ENCODE measurements at regions not wholly inside any gene's neighbourhood (a gene's known extent, or its start where the extent isn't known, plus 50 kb on each side); places are given as distances from the start of the nearest gene placed in this dataset.

GRCh38 chr6:84390334-84390733 lies 162.9 kb upstream of the CEP162 start:
- ATAC-seq: no peak
- DNase-seq (ENCODE audit: low spot score): no peak

GRCh38 chr6:84379142-84379541 lies 151.7 kb upstream of the CEP162 start:
- Histone ChIP-seq H3K27me3 (ENCODE audit: control insufficient read depth in 1 of 2, insufficient read depth in 2 of 2, low read length in 2 of 2) (no peaks in the 10 kb centered on the region), H3K79me2 (ENCODE audit: insufficient read depth, low read length) (no peaks in the 10 kb centered on the region), H3K9ac (ENCODE audit: insufficient read depth, low read depth, low read length) (no peak overlapping the region), H3K4me1 (ENCODE audit: insufficient read depth, low read length) (no peaks in the 10 kb centered on the region), H3K36me3 (replicated peaks in 1 of 2; ENCODE audit: control insufficient read depth in 1 of 2, insufficient read depth in 2 of 2, low read length in 2 of 2) (no peaks in the 10 kb centered on the region), H3K9me3 (ENCODE audit: low read length) (peaks cover 20% of the 10 kb centered on the region; the same call in 1 of the 2 replicates), H4K20me1 (ENCODE audit: insufficient read depth, low read length) (no peaks in the 10 kb centered on the region), H2AFZ (ENCODE audit: low read length) (no peak overlapping the region), H3K4me2 (ENCODE audit: low read depth, low read length) (no peak overlapping the region), H3K27ac (ENCODE audit: extremely low read length, insufficient read depth, low read length) (no peak overlapping the region), H3K4me3 (replicated peaks in 1 of 3; ENCODE audit: insufficient read depth in 1 of 3, low read depth in 2 of 3, low read length in 3 of 3) (no peak overlapping the region)
- FAIRE-seq (no peak), ATAC-seq (no peak), DNase-seq (ENCODE audit: low spot score) (no peak)
- in situ Hi-C loops (cut with HindIII; ENCODE audit: extremely low pct_ligation_motif_present, low pct_unique_long_range_greater_than_20kb) (no loop called here), intact Hi-C loops (cut with micrococcal nuclease; ENCODE audit: unreplicated experiment) (no loop called here)
- TF ChIP-seq ZBTB3 (CRISPR knock-in tag; IDR thresholded peaks at IDR 0.05; ENCODE audit: borderline replicate concordance, low read depth): no peak
- no peak for TF ChIP-seq SSRP1 (CRISPR knock-in tag; IDR thresholded peaks at IDR 0.05)
- TF ChIP-seq NR3C1 (CRISPR knock-in tag; IDR thresholded peaks at IDR 0.05): no peak
- CTCF ChIA-PET (ENCODE audit: low intra/inter-chr PET ratio, low total read pairs): no interaction called here
- POLR2A ChIA-PET: no interaction called here
- WGBS (ENCODE audit: low lambda C conversion rate): 28% methylated on average over 3 of the region's 3 CpGs
- BruUV-seq (replicated peaks): no TSS peak

More at GRCh38 chr6:84390334-84390733, 162.9 kb upstream of the CEP162 start:
- no peaks in the 10 kb centered on the region for H3K79me2 ChIP-seq (ENCODE audit: insufficient read depth, low read length)
- H2AFZ ChIP-seq (ENCODE audit: low read length): no peak overlapping the region
- H3K27me3 ChIP-seq (ENCODE audit: control insufficient read depth in 1 of 2, insufficient read depth in 2 of 2, low read length in 2 of 2): no peaks in the 10 kb centered on the region
- H3K27ac ChIP-seq (ENCODE audit: extremely low read length, insufficient read depth, low read length): no peak overlapping the region
- CTCF ChIA-PET (ENCODE audit: low intra/inter-chr PET ratio, low total read pairs): no interaction called here
- no peaks in the 10 kb centered on the region for H3K36me3 ChIP-seq (replicated peaks in 1 of 2; ENCODE audit: control insufficient read depth in 1 of 2, insufficient read depth in 2 of 2, low read length in 2 of 2)
- in situ Hi-C loops (cut with HindIII; ENCODE audit: extremely low pct_ligation_motif_present, low pct_unique_long_range_greater_than_20kb): no loop called here
- H3K9ac ChIP-seq (ENCODE audit: insufficient read depth, low read depth, low read length): no peak overlapping the region
- H4K20me1 ChIP-seq (ENCODE audit: insufficient read depth, low read length): no peaks in the 10 kb centered on the region
- no peak for FAIRE-seq
- no peak overlapping the region for H3K4me3 ChIP-seq (replicated peaks in 1 of 3; ENCODE audit: insufficient read depth in 1 of 3, low read depth in 2 of 3, low read length in 3 of 3)
- no TSS peak for BruUV-seq (replicated peaks)
- H3K4me1 ChIP-seq (ENCODE audit: insufficient read depth, low read length): no peaks in the 10 kb centered on the region
- H3K4me2 ChIP-seq (ENCODE audit: low read depth, low read length): no peak overlapping the region
- H3K9me3 ChIP-seq (ENCODE audit: low read length): peaks cover 4% of the 10 kb centered on the region; the same call in 1 of the 2 replicates
- TF ChIP-seq ELK4 (CRISPR knock-in tag; IDR thresholded peaks at IDR 0.05; ENCODE audit: borderline replicate concordance): no peak
- TF ChIP-seq SMAD1 (CRISPR knock-in tag; IDR thresholded peaks at IDR 0.05; ENCODE audit: borderline replicate concordance, low read depth): no peak
- TF ChIP-seq TFDP1 (CRISPR knock-in tag; IDR thresholded peaks at IDR 0.05; ENCODE audit: borderline replicate concordance): no peak
- WGBS (ENCODE audit: low lambda C conversion rate): 0% methylated on average over 1 of the region's 2 CpGs
- intact Hi-C loops (cut with micrococcal nuclease; ENCODE audit: unreplicated experiment): no loop called here
- POLR2A ChIA-PET: no interaction called here
